NCI-H748 (cell line): ENCODE measurements at regions not wholly inside any gene's neighbourhood (a gene's known extent, or its start where the extent isn't known, plus 50 kb on each side); places are given as distances from the start of the nearest gene placed in this dataset.

Experiments used
- DNase-seq: peaks from one replicate; lab custom pipeline; 2025; ENCODE audit not compliant: unreplicated experiment; lab: John Stamatoyannopoulos, UW

DNA sequence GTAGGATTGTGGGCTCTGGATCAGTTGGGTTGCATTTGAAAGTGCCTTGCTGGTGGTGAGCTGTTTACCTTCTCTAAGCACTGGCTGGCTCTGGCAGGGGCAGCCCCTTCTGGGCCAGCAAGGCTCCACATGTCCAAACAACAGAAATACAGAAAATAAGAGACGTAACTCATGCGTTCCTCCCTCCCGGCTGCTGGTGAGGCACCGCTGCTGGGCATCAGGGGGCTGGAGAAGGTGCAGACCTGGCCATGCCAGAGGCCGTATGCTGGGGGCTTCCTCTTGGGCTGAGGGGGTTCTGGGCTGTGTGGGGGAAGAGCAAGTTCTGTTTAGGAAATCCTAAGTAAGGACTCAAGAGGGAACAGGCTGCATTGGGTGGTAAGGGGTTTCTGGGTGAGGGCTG, 140.6 kb downstream of the URI1 start:
- no peak for DNase-seq

DNA sequence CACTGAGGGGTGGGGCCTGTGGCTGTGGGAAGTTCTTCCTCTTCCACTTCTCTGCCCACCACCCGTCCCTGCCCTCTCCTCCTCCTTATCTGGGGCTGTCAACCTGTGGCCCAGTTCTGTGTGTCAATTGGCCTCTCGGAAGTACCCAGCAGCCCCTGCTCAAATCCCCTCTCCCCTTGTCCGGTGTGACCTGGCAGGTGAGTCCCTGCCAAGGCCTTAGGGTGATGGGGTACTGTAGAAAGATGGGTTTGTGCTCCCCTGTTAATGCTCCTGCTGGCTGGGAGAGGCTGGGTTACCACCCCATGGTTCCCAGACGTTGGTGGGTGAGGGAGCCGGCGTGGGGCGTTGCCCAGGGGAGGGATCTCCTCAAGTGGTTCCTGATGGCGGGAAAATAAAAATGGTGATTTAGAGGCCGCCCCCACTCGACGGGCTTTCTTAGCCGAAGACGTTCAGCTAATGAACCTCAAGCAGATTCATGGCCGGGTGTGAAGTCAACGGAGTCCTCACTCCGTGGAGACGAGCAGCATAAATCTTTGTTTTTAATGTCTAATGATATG, 141.2 kb downstream of the URI1 start:
- no peak for DNase-seq

DNA sequence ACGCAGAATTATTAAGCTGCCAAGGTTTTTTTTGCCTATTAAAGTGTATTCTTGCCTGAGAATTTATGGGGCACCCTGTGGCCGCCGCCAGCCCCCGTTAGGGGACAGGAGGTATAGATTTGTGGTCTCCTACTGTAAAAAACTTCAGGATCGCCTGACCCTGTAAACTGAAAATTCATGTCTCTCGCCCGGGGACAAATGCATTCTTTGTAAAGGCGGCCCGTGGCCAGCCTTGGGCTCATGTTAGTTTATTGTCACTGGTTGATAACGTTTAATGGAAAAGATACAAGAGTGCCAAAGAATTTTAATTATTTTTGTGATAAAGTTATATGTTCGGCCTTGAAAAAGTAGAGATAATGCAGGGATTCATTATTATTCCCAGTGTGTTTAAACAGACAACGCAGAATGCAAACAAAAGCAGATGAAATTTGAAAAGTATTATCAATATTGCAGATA, 141.7 kb downstream of the URI1 start:
- no peak for DNase-seq

DNA sequence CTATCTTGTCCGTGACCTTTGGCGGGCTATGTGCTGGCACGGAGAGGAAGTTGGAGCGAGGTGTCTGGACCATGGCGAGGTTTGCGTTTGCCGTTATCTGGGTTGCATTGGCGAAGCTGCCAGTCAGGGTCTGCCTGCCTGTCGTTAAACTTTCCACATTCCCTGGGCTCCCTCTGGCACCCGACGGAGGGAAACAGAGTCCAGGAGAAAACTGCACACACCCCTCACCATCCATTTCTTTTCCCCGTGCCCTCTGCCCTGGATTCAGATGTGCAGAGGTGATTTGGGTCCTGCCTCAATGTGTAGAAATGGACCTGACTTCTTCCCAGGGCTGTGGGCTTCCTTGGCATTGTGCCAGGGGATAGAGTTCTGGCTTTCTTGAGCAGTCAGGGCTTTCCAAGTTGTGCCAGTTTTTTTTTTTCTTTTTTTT, 142.4 kb downstream of the URI1 start:
- no peak for DNase-seq

DNA sequence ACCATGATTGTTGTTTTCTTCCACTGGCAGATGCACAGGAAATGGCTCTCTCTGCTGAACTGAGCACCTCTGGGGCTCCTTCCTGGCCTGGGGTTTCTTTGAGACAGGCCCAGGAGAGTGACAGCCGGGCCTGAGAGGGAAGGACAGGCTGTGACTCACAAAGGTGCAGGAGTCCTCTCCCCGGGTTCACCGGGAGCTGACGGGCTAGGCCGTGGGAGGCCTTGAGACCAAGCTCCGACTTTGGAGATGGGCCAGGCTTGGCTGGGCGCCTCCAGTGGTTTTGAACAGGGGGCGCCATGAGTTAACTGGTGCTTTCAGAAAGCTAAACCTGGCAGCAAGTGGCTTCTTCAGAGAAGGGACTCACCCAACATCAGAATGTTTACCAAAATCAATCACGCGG, 143.4 kb downstream of the URI1 start:
- DNase-seq: no peak

DNA sequence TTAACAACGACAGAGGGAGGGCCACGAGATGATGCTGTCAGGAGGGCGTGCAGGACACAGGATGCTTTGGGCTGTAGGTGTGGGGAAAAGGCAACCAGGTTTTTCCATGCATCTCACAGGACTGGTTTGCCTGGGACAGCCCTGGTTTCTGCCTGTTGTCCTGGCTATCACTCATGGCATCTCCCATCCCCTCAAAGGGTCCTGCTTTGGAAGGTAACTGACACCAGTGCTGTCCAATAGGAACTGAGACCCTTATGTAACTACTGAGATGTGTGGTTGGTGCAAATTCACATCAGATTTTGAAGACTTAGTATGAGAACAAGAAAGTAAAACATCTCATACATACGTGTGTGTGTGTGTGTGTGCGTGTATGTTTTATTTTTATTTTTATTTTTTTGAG, 144.2 kb downstream of the URI1 start:
- DNase-seq: no peak

DNA sequence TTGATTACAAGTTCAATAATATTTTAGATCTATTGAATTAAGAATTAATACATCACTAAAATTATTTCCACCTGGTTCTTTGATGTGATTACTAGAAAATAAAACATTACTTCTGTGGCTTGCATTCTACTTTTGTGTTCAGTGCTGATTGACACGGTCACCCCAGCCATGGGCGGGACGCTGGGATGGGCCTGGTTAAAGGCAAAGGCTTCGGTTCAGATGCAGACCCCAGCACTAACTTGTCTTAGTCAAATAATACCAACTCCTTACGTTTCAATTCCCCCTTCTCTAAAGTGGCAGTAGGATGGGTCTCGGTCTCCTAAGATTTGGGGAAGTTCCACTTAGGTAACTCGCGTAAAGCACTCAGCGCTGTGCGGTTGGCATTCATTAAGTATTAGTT, 144.9 kb downstream of the URI1 start:
- DNase-seq: no peak

DNA sequence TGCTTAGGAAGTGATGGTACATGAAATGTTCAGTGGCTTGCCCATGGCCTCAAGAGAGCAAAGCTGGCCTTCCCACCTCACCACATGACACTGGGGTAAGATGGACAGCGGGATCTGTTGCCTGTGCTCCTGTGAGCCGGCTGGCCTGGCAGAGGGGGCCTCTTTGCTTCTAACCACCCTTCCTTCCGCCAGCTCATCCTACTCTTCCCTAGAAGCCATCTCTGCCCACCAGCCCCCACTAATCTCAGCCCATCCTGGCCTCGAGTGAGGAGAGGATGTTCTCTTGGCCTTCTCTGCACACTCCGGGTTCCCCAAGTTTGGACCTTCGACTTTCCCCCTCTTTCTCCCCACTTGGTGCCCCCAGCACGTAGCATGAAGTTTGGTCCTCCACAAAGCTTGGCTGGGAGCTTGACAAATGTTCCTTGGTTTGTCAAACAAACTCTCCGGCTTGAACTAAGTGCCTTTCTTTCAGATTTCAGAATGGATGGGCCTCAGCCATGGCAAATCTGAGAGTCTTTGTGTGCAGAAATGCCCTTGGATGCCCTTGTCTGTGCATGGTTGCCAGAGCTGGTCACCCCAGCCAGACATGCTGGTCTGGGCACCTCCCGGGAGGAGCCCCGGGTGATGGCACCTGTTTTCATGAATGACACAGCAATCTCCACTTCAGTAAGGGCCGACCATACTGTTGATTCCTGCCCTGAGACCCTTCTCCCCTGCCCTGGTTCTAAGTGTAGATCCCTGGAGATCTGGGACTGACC, 145.5 kb downstream of the URI1 start:
- no peak for DNase-seq

DNA sequence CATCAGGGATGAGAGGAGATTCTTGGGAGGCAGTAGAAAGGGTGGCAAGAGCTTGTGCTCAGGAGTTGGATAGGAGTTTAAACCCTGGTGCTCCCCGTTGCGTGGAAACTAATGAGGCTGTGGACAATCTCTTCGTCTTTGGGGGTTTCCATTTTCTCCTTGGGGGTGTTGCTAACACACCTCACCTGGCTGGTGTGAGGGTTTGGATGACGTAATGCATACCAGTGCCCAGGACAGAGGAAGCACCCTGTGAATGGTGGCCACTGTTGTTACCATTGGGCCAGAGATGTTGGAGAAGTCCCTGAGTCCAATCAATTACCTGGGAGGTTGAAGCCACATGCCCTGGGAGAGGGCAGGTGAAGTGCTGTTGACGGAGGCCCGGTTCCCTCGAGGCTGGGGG, 146.5 kb downstream of the URI1 start:
- DNase-seq: no peak

DNA sequence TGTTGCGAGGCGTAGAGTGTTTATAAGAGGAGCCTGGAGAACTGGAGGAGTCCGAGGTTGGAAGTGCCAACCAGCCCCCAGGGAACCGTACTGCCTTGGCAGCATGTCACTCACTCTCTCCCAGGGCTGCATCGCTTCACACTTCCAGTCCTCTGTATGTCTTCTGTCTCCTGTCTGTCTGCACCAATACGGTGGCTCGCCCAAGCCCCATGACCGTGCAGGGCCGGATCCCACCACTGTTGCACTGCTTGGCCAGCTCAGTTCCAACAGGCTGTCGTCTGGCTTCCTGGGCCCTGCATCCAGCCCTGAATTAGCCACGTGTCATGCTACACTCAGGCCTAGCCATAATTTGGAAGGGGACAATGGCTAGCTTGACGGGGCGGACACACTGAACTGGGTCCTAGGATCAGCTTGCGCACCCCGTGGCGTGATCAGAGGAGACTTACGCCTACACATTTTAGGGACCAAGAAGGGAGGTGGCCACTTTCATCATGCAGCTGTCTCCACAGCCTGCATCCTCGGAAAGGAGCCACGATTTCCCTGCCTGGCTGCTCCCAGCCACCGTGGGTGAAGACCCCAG, 147.1 kb downstream of the URI1 start:
- no peak for DNase-seq

DNA sequence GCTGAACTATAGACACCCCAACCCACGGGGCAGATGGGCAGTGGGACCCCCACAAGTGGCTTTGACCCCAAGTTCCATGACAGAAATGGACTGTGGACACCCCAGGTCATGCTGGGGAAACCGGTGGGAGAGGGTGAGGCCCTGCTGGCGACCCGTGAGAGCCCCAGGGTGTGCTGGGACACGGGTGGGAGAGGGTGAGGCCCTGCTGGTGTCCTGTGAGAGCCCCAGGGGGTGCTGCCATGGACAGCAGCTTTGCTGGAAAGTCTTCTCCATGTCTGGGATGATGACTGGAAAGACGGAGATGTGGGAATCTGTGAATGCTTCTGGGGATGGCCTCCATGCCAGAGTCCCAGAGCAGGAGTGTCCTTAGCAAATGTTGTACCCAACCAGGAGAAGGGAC, 148.4 kb downstream of the URI1 start:
- DNase-seq: no peak

DNA sequence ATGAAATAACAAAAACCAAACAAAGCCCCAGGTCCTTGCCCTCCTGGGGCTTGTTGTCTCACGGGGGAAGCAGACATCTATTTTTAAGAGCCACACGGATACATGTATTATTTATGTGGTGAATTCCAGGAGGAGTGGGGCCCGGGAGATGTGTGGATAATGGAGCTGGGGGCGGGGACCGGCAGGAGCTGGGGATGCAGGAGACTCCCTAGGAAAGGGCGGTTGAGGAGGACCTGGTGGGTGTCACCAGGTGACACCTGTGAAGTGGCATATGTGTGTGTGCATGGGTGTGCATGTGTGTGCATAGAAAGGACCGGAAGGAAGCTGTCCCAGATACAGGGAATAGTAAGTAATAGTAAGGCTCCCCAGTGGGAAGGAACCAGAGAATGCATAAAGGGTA, 148.9 kb downstream of the URI1 start:
- DNase-seq: no peak

DNA sequence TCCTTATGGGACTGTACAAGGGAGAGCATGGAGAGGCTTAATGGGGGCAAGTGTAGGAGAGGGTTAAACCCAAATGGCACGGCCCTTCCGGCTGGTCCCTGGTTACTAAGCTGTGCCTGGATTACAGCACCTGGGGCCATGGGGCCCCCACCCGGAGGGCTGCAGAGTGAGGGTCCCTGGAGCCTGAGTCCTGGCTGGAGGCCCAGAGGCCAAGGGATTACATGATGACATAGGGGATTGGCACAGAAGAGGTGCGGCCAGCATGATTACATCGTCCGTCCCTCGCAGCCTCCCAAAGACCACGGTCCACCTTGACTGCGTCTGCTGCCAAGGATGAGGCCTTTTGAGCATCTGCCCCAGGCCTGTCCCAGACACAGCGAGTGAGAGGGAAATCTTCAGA, 149.4 kb downstream of the URI1 start:
- no peak for DNase-seq

DNA sequence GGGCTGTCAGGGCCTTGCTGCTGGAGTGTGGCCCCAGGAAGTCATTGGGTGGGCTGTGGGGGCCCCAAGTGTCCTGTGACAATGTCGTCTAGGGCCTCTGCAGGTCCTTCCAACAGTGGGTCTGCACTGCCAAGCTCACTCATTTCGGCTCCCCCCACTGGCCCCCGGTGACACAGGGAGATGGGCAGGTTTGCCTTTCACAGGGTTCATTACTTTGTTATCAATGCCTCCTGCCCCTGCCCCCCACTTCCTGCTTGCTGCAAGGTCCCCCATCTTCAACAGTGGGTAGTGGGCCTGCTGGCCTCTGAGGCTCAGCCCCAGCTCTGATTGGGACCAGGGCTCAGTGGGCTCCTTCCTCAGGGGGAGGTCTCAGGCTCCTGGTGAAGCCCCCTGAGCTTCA, 149.8 kb downstream of the URI1 start:
- DNase-seq: no peak

DNA sequence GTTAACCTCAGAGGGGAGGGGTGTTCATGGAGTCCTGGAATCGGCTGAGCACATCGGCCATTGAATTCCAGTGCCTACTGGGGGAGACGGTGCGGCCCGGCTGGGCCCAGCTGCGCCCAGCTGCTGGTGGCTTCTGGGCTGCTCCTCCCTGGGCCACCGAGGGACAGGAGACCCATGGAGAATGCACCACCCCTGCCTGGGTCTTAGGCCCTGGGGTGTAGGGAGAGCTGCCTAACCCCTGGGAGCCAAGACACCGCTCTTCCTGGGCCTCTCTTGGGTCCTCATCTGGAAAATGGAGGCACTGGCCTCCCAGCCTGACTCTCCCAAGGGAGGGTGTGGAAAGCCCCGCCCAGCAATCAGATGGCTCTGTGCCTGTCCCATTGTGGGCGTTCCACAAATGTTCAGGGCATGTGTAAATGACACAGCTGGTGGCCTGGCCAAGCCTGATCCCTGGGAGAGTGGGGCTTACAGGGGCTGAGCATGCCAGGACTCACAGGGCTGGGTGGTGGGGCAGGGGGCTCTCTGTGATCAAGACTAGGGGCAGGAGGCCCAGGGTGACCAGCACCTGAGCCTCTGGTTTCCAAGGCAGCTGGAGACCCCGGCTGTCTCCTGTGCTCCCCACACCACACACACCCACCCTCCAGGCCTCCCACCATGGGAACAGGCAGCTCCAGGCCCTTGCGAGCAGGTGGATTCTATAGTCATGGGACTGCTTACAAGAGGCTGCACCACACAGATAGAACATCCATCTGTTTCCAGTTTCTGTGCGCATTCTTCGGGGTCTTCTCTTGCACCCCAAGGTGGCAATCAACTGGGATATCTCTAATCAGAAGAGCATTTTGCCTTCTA, 150.9 kb downstream of the URI1 start:
- DNase-seq: peak; percentile 16

DNA sequence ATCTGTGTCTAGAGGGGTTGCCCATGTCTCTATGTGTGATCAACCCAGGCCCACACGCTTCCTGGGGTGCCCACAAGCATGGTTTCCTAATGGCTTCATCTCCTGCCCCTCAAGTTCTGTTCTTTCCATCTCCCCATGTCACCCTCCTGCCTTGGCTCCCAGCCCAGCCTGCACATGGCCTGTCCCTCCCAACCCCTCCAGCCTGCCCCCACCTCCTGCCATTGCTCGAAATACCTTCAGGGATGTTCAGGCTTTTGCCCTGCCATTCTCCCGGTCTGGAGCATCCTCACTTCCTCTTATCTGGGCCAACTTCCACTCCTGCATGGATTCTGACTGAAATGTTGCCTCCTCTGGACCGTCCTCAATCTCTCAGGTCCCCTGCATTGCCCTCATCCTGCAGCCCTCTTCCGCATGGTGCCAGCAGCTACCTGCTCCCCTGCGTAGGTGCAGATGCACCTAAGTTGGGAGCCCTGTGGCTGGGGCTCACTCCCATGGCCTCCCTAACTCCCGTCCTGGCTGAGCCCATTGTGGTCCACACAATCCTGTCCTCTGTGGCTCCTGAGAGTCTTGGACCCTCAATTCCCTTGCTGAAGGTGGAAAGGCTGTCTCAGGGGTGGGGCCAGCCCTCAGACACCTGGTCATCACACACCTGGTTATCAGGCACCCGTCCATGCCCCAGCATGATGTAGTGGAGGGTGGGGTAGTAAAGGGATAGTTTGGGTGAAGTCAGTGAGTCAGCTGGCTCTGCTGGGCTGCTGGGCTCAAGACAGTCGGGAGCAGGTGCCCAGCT, 152.1 kb downstream of the URI1 start:
- no peak for DNase-seq

DNA sequence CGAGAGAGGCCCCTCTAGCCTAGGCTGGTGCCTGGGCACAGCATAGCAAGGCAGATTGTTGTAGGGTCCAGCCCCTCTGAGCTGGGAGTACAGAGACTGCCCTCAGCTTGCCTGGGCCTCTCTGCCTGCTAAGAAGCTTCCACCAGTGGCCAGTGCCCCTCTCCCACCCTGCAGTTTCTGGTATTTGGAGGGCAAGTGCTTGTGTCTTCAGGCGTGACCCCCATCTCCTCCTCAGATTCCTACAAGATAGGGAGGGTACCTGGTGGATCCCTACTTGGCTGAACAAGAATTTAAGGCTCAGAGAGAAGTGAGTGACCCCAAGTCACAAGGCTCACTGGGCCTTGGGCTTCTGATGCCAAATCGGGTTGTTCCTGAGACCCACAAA, 152.7 kb downstream of the URI1 start:
- DNase-seq: no peak

DNA sequence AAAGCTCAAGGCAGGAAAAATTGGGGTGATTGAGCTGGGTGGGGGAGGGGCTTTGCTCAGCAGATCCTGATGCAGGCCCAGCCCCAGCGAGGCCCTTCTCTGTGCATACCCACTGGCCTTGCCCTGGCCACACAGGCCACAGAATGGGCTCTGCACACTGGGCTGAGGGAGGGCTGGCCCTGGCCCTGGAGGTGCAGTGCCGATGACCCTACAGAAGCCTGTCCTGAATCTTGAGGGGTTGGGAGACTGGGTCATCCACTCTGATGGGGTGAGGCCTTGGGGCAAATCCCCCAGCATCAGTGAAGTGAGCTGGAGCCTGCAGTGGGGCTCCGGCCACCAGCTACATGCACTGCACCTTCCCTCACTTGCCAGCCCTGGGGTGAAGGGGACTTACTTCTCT, 153.1 kb downstream of the URI1 start:
- DNase-seq: no peak

DNA sequence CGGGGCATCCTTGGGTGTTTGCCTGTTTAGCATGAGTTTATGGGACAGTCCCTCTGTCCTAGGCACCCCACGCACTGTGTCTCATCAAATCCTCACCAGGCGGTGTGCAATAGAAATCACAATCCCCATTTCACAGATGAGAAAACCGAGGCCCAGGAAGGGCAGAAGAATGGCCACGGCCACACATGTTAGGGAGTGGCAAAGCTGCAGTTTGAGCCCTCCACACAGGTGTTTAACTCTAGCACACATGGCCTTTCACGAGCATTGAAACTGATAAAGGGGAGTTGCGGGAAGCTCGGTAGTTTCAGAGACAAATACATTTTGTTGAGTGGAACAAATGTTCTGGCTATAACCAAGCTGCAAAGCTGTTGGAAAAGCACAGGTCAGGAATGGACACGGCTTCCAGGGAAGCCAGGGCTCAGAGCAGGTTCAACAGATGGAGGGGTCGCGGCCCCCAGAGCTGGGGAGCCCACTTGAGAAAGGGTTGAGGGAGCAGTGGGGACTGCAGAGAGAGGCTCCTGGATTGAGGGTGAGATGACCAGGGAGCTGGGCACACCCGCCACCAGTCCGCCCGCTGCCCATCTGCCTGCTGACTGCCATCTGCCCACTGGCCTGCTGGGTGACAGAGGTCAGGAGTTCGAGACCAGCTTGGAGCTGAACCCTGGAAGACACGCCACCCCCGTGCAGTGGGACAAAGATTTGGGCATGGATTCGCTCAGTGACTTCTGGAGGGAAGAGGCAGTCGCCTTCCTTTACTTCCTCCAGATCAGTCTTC, 154.7 kb downstream of the URI1 start:
- DNase-seq: no peak

DNA sequence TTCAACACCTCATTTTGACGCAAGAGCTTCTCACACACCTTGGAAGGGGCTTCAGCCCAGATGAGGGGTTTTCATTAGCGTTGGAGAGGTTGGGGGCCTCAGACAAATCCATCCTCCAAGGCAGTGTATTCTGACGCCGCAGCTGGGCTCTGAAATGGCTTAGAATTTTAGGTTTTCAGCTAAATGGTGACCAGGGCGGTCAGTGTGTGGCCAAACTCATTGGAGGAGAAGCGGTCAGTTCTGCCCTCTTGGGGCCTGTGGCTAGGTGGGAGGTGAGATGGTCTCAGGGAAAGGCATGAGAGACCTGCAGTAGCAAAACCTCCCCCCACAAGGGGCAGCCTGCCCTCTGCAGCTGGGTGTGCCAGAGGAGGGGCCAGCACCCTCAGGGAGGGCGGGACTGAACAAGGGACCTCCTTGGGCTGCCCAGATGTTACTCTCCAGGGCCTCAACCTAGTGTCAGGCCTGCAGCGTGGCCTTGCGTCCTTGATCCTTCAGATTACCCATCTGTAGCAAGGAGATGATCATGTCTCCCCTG, 155.8 kb downstream of the URI1 start:
- no peak for DNase-seq
